Fibroblast of lung (primary cell): ENCODE measurements at regions not wholly inside any gene's neighbourhood (a gene's known extent, or its start where the extent isn't known, plus 50 kb on each side); places are given as distances from the start of the nearest gene placed in this dataset.

Source experiments
- DNase-seq, 2 donors: peaks; one replicate each; pipeline versions ENCODE4 v3.0.0 to v3.0.0-alpha.2; 2010; ENCODE audit warnings: low read depth in 2 of 2
- H2AFZ ChIP-seq: 2 replicates; pipeline ENCODE4 v1.5.1; 2012; ENCODE audit warnings: low read length, control low read depth, inconsistent platforms
- H3K27ac ChIP-seq: 2 replicates; pipeline ENCODE4 v1.5.1; 2011; ENCODE audit warnings: low read length, control low read depth; ENCODE audit not compliant: insufficient read depth
- H3K27me3 ChIP-seq: 2 replicates; pipeline ENCODE4 v1.5.1; 2011; ENCODE audit warnings: mild to moderate bottlenecking, low read length; ENCODE audit not compliant: control insufficient read depth, insufficient read depth
- H3K36me3 ChIP-seq: 2 replicates; pipeline ENCODE4 v1.5.1; 2011; ENCODE audit warnings: low read length; ENCODE audit not compliant: control insufficient read depth, insufficient read depth
- H3K4me1 ChIP-seq: 2 replicates; pipeline ENCODE4 v1.5.1; 2011; ENCODE audit warnings: low read length; ENCODE audit not compliant: control insufficient read depth, insufficient read depth; ENCODE audit errors: extremely low read depth
- H3K4me2 ChIP-seq: 2 replicates; pipeline ENCODE4 v1.5.1; 2011; ENCODE audit warnings: low read length, control low read depth; ENCODE audit not compliant: insufficient read depth; ENCODE audit errors: extremely low read depth
- H3K4me3 ChIP-seq, 4 experiments: fragments of 200-600 bp in 1 of 4; sonication (generic) in 1 of 4; replicated peaks in 1 of 4; 2 replicates each; pipeline ENCODE4 v1.5.1; 2011 to 2016; ENCODE audit warnings: low read length in 4 of 4, low read depth in 3 of 4, mild to moderate bottlenecking in 3 of 4, control low read depth in 2 of 4, inconsistent platforms in 1 of 4, mixed read lengths in 1 of 4; ENCODE audit not compliant: insufficient read depth in 1 of 4; ENCODE audit errors: control extremely low read depth in 1 of 4
- H3K79me2 ChIP-seq: 2 replicates; pipeline ENCODE4 v1.5.1; 2012; ENCODE audit warnings: mild to moderate bottlenecking, low read length, inconsistent platforms; ENCODE audit not compliant: control insufficient read depth, insufficient read depth
- H3K9ac ChIP-seq: 2 replicates; pipeline ENCODE4 v1.5.1; 2011; ENCODE audit warnings: mild to moderate bottlenecking, low read length, control low read depth; ENCODE audit not compliant: insufficient read depth
- H3K9me3 ChIP-seq: 2 replicates; pipeline ENCODE4 v1.5.1; 2012; ENCODE audit warnings: low read depth, low read length; ENCODE audit not compliant: control insufficient read depth, insufficient read depth
- H4K20me1 ChIP-seq: 2 replicates; pipeline ENCODE4 v1.5.1; 2011; ENCODE audit warnings: low read length; ENCODE audit not compliant: control insufficient read depth, insufficient read depth; ENCODE audit errors: extremely low read depth
- CTCF ChIP-seq, 2 donors: IDR thresholded peaks in 1 of 2; conservative IDR thresholded peaks in 1 of 2; 1 replicate in 1 of 2; 2 replicates in 1 of 2; pipeline ENCODE4 v1.5.1; 2011 to 2012; ENCODE audit warnings: low read length in 2 of 2, control low read depth in 1 of 2, inconsistent platforms in 1 of 2, low read depth in 1 of 2, mild to moderate bottlenecking in 1 of 2
- EZH2 ChIP-seq: IDR thresholded peaks from 2 replicates; pipeline ENCODE4 v1.5.1; 2012; ENCODE audit warnings: low read length, control low read depth, mild to moderate bottlenecking; ENCODE audit errors: missing control alignments

- H3K9me3 ChIP-seq = no peaks in the 10 kb centered on the region
- peak; percentile 14 to 55 for DNase-seq
- H3K79me2 ChIP-seq = no peaks in the 10 kb centered on the region
- H3K36me3 ChIP-seq = no peaks in the 10 kb centered on the region
- H3K27ac ChIP-seq = no peak overlapping the region
- no peak overlapping the region for H2AFZ ChIP-seq
- H3K27me3 ChIP-seq = no peaks in the 10 kb centered on the region
- no peak for TF ChIP-seq EZH2
- no peak for TF ChIP-seq CTCF (conservative IDR thresholded peaks at IDR 0.05 in 1 of 2, IDR thresholded peaks at IDR 0.05 in 1 of 2; ENCODE audit: low read depth in 1 of 2, low read length in 2 of 2)
- H3K9ac ChIP-seq = no peak overlapping the region
- no peak overlapping the region for H3K4me3 ChIP-seq
- no peak overlapping the region for H3K4me2 ChIP-seq
- H4K20me1 ChIP-seq = no peaks in the 10 kb centered on the region
- no peaks in the 10 kb centered on the region for H3K4me1 ChIP-seq
These were observed 442.7 kb upstream of the FLRT2 start for GRCh38 chr14:85087201-85087600.

DNA sequence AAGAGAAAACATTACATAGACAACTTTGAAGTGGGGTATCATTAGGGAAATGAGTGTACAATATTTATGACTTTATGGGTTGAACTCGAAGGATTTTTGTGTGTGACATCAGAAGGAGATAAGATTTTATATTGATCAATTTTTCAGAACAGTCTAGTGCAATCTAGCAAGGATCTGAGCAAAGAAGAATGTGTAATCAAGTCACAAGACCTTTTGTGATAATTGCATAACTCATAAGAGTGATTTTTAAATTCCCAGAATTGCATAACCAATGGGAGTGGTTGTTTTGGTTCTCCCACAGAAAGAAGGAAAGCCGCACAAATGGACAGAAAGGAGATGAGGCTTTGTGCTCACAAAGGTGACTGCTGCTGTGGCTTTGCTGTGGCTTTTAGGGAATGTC is 441.8 kb upstream of the FLRT2 start:
- H4K20me1 ChIP-seq = no peaks in the 10 kb centered on the region
- H3K4me3 ChIP-seq = no peak overlapping the region
- no peak overlapping the region for H3K4me2 ChIP-seq
- H3K27me3 ChIP-seq = no peaks in the 10 kb centered on the region
- H3K9me3 ChIP-seq = no peaks in the 10 kb centered on the region
- H3K36me3 ChIP-seq = no peaks in the 10 kb centered on the region
- H3K9ac ChIP-seq = no peak overlapping the region
- TF ChIP-seq EZH2 = no peak
- no peak for TF ChIP-seq CTCF (conservative IDR thresholded peaks at IDR 0.05 in 1 of 2, IDR thresholded peaks at IDR 0.05 in 1 of 2; ENCODE audit: low read depth in 1 of 2, low read length in 2 of 2)
- H3K4me1 ChIP-seq = no peaks in the 10 kb centered on the region
- H2AFZ ChIP-seq = no peak overlapping the region
- peak; percentile 2 to 34 for DNase-seq
- no peaks in the 10 kb centered on the region for H3K79me2 ChIP-seq
- no peak overlapping the region for H3K27ac ChIP-seq

DNA sequence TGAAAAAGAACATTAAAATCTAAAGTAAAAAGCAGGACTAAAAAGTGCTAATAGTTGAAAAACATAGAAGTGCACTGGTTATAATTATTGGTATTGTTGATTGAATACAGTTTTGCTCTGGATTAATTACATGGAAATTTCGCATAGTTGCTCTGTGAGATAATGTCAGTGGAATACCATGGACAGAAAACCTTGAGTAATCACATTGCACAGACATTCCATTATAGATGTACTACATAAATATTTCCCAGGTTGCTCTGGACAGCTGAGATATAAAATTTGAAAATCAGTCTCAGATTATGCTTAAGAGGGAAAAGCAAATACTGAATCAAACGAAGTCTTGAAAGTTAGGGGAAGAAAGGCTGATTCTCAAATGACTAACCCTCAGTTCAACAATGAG is 439.3 kb upstream of the FLRT2 start:
- DNase-seq = peak in 1 of 2 donors; percentile 38
- Histone ChIP-seq H3K27me3 (no peaks in the 10 kb centered on the region), H3K36me3 (no peaks in the 10 kb centered on the region), H3K4me1 (no peaks in the 10 kb centered on the region), H3K79me2 (no peaks in the 10 kb centered on the region), H3K4me2 (no peak overlapping the region), H3K4me3 (no peak overlapping the region), H3K9me3 (no peaks in the 10 kb centered on the region), H4K20me1 (no peaks in the 10 kb centered on the region), H2AFZ (no peak overlapping the region), H3K27ac (no peak overlapping the region), H3K9ac (no peak overlapping the region)
- no peak for TF ChIP-seq CTCF (conservative IDR thresholded peaks at IDR 0.05 in 1 of 2, IDR thresholded peaks at IDR 0.05 in 1 of 2; ENCODE audit: low read depth in 1 of 2, low read length in 2 of 2)
- no peak for TF ChIP-seq EZH2
